ENCODE measurements at regions not wholly inside any gene's neighbourhood (a gene's known extent, or its start where the extent isn't known, plus 50 kb on each side); places are given as distances from the start of the nearest gene placed in this dataset.
A peak's percentile ranks its signal among the peaks of the same experiment; 100 is the strongest.
"Not testable (repeated sequence)": the region's sequence is repeated elsewhere in the genome, so short reads cannot be mapped to it uniquely, and the experiment has no call there.

DNA sequence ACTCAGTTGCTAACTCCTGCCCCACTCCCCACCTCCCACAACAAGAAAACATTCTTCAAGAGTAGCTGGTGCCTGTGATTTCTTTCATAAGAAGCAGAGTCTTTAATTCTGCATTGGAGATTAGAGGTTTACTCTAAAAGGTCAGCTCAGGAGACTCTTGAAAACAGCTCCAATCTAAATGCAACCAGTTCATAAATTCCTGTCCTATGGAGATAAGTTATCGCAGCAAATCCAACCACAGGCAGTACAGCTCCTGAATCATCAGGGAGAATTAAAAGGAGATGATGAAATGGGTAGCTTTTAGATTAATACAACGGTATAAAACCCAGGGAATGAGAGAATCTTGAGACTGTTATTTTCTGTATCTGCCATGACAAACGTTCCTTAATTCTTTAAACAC lies 130.7 kb downstream of the SOCS6 start:
- no peak for DNase-seq (ENCODE audit: low read depth)

DNA sequence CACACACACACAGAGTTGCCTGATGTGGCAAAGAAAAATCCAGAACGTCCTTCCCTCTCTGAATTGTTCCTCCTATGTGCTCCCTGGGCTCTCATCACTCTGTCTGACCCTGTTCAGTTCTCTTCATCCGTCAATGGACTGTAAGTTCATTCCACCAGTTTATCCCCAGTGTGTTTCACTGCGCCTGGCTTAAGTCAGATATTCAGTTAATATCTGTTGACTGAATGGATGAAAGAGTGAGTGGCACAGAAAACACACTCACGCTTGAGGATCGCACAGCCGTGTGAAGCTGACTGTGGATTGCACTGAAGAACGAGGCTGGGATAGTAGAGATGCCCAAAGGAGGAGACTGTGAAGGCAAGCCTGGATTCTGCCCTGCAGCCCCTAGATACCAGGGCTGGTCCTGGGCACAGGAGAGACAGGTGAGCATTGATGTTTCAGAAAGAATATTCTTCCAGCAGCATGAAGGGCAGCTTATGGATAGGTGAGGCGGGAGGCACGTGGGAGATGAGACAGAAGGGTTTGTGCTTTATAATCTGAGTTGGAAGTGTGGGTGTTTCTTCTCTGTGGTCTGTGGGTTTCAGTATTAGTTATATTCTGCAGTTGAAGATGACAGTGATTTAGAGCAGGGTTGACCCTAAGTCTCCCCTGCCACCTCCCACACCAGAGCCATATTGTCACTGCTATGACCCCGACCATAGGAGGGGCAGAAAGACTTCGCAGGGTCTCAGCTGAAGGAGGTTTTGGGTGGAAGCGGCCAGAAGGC lies 129.9 kb downstream of the SOCS6 start:
- DNase-seq (ENCODE audit: low read depth) = no peak

DNA sequence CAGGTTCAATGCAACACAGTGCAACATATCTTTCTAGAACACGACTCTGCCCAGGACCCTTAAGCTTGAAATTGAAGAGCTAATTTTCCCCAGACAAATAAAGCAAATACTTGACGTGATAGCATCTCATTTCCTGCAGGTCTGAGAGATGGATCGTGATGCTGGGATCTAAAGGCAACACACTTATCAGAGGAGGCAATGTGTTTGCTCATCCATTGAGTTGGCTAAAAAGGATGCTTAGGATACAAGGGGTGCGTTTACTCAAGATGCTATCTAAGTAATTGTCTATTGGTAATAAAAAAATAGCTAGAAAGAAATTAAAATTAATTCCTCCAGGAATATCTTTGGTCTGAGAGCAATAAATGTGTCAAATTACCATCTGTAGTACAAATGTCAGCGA lies 129.0 kb downstream of the SOCS6 start:
- no peak for DNase-seq (ENCODE audit: low read depth)

DNA sequence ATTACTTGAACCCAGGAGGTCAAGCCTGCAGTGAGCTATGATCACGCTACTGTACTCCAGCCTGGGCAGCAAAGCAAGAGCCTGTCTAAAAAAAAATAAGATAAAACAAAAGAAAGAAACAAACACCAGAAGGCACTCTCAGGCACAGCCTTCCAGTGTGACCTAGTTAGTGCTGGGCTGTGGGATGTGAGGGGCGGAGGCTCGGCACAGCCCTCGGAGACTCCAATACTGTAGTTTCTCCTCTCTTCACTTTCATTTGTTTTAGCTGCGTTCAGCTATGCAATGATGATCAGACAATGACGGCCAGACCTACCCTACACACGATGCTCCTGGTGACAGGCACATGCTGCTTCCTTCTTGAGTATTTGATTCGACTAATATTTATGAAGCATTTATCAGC lies 127.7 kb downstream of the SOCS6 start:
- no peak for DNase-seq (ENCODE audit: low read depth)

DNA sequence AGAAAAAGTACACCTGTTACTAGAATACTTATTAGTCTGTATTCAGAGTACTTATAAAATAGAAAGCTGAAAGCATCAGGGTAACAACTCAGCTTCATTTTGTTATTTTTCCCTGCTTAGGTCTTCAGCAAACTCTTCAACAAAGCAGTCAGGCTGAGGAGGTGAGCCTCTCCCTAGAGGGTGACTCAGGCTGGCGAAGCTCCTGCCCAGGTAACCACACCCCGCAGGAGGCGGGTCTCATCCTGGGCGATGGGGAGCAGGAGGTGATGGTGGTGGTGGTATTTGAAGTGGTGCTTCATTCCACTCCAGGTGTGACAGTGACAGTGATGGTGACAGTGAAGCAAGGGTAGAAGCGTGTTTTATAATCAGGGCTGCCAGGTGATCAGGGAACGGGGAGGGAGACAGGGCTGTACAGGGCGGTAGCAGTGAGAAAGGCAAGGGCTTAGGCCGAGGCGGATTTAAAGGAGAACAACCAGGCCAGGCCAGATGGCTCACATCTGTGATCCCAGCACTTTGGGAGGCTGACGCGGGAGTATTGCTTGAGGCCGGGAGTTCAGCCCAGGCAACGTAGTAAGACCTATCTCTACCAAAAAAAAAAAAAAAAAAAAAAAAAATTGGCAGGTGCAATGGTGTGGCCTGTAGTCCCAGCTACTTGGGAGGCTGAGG lies 127.1 kb downstream of the SOCS6 start:
- DNase-seq (ENCODE audit: low read depth) = no peak

DNA sequence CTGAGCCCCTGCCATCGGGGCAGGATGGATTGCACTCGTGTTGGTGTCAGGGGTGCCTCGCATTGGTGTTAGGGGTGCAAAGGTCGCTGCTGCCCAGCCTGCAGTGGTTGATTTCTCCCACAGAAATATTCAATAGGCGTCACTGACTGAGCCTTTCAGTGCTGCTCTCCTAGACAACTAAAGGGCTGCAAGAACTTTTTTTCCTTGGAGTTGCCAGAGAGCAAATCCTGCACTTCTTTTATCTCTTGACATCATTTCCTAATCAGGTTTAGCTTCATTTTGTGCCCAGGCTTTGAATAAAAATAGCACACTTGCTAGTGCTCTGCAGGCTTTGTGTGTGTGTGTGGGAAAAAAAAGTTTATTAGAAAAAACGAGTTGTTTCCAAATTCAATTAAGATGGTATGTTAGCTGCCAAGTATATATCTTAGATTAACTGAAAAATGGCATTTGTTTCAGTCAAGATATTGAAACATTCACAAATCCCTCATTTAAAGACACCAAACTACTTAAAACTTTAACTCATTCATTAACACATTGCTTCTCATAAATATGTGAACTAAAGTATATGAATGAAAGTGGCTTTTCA lies 125.6 kb downstream of the SOCS6 start:
- no peak for DNase-seq (ENCODE audit: low read depth)

DNA sequence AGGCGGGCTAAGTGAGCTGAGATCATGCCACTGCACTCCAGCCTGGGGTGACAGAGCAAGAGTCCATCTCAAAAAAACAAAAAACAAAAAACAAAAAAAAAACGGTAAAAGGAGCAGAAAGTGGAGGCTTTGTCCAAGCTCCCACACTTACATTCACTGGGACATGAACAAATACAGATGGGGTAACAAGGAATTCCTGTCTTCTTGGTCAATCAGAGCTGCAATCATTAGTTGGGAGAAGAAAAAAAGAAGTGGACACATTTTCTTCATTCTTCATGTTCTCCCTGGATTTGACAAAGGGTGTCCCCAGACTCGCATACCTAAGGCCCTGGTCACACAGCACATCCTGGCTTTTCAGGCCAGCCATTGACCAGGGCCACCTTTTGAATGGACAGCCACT lies 124.6 kb downstream of the SOCS6 start:
- no peak for DNase-seq (ENCODE audit: low read depth)

DNA sequence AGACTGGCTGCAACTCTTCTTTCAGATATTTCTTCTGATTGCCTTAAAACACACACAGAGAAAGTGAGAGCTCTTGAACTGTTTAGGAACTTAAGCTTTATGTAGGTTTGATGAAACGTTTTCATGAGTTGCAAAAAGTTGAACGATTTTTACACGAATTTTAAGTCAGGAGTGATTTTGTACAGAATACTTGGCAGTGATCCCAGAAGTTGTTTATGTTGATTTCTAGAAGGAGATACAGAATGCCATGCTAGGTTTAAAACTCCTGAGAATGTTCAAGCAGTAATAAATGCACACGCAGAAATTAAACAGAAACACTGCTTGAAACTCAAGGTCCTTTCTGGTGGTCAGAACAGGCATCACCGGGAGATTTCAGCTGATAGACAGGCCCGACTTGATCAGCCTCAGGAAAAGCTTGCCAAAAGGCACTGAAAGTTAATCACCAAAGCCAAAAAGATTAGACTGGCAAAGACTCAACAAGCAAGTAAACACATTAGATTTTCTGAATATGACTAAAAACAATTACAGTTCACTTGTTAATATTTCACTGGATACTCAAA lies 123.1 kb downstream of the SOCS6 start:
- no peak for DNase-seq (ENCODE audit: low read depth)

DNA sequence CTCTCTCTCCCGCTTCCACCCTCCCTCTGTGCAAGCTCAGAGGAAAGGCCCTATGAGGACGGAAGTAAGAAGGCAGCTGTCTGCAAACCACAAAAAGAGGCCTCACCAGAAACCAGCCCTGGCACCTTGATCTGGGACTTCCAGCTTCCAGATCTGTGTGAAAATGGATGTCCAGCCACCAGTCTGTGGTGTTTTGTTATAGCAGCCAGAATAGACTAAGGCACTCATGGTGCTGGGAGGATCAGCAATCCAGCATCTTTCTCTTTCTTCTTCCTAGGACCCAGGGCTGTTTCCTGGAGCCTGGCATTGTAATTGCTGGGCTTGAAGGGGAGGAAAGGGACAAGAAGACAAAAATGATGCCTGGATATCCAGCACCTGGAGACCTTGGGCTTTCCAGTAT lies 122.5 kb downstream of the SOCS6 start:
- no peak for DNase-seq (ENCODE audit: low read depth)

DNA sequence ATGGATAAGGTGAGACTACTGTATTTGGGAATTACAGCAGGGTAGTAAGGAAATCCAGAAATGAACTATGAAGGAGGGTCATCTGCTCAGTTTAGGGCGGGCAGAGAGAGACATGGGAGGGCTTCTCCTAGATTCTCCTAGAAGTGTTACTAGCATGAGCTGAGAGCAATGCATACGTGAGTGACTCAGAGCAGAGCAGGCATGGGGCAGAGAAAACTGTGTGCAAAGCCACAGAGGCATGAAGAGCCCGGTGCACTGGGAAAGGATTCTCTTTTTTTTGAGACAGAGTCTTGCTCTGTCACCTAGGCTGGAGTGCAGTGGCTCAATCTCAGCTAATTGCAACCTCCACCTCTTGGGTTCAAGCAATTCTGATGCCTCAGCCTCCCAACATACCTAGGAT lies 116.2 kb downstream of the SOCS6 start:
- DNase-seq (ENCODE audit: low read depth) = no peak

DNA sequence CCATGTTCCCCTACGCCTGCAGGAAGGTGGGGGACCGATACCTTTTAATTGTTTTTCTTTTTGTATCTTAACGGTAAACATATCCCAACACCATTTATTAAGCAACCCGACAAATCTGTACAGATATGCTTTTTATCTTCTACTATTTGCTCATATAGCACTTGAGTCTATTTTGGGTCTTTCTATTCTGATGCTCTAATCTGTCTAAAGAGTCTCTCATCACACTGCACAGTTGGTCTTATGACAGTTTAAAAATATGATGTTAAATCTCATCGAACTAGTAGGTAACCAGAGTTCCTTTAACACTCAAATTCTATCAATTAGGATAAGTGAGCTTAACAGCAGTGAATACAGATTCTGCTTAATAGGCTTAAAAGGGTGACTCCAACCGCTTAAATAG lies 111.6 kb downstream of the SOCS6 start:
- no peak for DNase-seq (ENCODE audit: low read depth)

DNA sequence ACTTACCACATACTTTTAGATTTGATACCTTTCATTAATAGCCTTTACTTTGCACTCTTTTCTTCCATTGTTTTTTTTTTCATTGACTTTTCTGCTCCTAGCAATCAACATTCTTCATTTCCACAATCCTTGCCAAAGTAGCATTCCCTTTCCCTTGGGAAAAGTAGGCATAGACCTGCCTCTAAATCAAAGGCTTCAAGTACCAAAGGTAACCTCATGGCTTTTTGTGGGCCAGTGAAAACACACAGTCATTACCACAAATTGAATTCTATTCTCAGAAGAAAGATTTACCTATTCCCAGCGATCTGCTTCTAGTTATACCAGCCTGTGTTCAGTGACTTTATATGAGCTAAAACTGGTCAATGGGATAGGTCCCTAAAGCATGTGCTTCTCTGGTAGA lies 109.2 kb downstream of the SOCS6 start:
- no peak for DNase-seq (ENCODE audit: low read depth)

DNA sequence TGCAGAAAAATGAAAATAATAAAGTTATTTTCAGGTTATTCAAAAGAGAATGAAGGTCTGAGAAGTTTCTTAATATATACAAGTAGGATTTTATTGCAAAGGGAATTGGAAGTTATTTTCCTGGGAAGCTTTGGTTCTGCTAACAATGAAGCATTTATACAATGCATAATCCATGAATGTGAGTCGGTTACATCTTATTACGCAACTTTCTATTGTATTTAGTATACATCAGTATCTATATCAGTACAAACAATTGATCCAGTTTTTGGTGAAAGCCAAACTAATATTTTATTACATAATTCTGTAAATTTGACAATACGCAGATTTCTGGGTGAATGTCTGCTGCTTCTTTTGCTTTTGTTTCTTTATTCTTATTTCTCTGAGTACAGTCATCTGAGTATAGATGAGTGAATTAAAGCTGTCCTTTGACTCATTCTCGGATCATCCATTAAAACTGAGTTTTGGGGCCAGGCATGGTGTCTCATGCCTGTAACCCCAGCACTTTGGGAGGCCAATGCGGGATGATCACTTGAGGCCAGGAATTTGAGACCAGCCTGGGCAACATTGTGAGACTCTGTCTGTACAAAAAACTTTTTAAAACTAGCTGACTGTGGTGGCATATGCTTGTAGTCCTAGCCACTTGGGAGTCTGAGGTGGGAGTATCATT lies 108.5 kb downstream of the SOCS6 start:
- DNase-seq (ENCODE audit: low read depth) = no peak

DNA sequence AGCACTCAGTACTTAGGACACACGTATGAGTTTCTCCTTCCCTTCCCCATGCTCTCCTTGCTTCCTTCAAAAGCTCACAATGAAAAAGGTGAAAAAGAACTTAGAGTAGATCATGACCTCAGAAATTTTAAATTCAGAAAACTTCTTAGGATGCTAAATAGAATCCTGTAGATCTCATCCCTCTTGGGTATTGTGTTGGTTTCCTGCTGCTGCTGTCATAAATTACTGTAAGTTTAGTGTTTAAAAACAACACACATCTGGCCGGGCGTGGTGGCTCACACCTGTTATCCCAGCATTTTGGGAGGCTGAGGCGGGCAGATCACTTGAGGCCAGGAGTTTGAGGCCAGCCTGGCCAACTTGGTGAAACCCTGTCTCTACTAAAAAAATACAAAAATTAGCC lies 106.9 kb downstream of the SOCS6 start:
- not testable (repeated sequence) for DNase-seq (ENCODE audit: low read depth)

DNA sequence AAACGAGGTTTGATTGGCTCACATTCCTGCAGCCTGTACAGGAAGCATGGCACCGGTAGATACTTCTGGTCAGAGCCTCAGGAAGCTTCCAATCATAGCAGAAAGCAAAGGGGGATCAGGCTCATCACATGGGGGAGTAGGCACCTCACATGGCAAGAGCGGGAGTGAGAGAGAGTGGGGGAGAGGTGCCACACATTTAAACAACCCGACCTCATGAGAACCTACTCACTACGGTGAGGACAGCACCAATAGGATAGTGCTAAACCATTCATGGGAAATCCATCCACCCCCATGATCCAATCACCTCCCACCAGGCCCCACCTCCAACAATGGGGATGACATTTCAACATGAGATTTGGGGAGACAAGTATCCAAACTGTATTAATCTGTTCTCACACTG lies 105.8 kb downstream of the SOCS6 start:
- no peak for DNase-seq (ENCODE audit: low read depth)

DNA sequence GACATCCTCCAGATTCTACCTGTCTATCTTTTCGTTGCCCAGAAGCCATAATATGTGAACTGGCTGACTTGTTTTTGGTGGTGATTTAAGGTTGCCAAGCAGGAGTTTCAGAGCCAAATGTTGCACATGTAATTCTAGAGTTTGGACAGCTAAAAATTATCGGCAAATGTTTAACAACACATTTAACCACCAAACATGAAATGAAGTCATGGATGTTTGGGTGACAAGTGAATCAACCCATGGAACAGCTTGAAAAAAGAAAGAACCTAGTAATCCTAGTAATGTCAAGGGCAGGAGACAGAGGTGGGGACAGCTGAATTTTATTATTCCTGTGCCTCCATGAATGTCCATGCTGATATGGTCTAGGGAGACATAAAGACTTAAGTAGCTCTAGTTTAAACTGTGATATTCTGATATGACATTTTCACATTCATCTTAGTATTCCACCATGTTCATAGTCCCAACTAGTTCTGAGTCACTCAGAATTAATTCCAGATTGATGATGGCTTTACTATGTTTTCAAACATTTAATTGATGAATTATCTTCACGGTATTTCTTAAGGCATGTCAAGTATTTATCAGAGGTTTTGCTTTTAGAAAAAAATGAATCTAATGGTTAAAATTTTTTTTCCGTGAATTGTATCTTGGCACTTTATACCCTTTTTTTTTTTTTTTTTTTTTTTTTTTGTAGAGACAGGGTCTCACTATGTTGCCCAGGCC lies 101.7 kb downstream of the SOCS6 start:
- peak; percentile 70 for DNase-seq (ENCODE audit: low read depth)

DNA sequence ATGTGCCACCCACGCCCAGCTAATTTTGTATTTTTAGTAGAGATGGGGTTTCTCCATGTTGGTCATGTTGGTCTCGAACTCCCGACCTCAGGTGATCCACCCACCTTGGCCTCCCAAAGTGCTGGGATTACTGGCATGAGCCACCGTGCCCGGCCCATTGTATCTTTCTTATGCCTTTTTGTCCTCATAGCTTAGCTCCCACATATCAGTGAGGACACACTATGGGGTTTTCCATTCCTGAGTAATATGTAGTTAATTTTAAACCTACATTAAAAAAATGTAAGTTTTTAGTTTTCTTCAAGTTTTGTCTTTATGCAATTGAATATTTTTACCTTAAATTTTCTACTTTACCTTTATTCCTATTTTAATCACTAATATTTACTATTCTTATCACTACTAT lies 100.2 kb downstream of the SOCS6 start:
- DNase-seq (ENCODE audit: low read depth) = not testable (repeated sequence)

DNA sequence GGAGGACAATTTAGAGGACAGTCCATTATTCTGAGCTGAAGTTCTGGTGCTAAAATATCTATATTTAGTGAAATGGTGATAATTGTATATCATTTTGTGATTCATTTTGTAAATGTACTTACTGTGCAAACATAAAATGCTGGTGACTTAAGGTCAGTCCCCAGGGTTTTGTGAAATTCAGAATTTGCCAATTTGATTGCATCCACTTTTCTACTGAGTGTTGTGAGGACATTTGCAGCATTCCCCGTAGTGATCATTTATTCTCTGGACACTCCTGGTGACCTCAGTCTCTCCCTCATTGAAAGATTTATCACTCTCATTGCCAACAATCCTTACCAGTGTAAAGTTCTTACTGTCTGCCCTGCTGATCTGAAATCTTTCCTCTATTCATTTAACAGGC lies 98.2 kb downstream of the SOCS6 start:
- no peak for DNase-seq (ENCODE audit: low read depth)

DNA sequence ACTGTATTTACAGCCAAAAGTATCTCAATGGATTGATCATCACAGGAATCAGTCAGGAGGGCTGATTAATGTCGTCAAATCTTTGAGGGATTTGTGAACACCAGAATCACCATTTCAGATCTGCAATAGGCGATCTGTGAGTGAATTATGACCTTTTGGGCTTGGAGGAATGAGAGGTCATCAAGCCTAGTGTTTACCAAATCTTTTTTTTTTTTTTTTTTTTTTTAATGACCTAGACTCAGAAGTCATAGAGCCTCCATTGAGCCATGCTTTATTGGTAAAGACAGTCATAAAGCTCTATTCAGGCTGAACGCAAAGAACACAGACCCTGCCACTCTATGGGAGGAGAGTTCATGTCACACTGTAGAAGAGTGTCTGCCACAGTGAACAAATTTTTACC lies 97.7 kb downstream of the SOCS6 start:
- DNase-seq (ENCODE audit: low read depth) = no peak

DNA sequence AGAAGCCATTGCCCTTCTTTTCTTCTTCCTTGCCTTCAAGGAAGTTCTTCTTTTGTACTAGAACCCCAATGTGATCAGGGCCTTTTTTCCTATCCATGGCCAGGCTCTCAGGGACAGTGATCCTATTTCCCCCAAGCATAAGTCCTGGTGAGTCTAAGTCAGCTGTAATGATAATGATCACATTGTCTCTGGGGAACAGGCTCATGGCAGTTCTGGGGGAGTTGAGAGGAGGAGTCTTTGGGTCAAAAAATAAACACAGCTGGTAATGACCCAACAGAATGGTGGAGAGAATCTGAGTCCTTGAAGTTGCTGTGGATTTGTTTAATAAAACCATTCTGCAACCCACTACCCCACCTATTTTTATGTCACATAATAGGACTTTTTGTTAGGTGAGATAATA lies 96.6 kb downstream of the SOCS6 start:
- DNase-seq (ENCODE audit: low read depth) = no peak

DNA sequence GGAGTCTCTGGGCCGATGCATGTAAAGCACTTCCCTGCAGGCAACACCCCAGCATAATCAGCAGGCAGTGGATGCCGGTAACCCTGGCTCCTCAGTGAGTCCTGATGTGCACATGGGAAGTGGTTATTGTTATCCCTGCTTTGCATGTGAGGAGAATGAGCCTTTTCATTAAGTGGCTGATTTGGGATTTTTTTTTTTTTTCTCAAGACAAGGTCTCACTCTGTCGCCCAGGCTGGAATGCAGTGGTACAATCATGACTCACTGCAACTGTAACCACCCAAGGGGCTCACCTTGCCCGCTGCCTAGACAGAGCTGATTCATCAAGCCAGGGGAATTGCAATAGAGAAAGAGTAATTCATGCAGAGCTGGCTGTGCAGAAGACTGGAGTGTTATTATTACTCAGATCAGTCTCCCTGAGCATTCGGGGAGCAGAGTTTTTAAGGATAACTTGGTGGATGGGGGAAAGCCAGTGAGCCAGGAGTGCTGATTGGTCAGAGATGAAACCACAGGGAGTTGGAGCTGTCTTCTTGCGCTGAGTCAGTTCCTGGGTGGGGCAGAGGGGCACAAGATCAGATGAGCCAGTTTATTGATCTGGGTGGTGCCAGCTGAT lies 95.4 kb downstream of the SOCS6 start:
- peak; percentile 88 for DNase-seq (ENCODE audit: low read depth)

Measured in HS-27A (cell line).